Vagina (tissue), 2 donors: ENCODE measurements at regions not wholly inside any gene's neighbourhood (a gene's known extent, or its start where the extent isn't known, plus 50 kb on each side); places are given as distances from the start of the nearest gene placed in this dataset.

Experiments used
- CTCF ChIP-seq, 3 experiments: fragments of 450-650 bp in 2 of 3; fragments of 200-600 bp in 1 of 3; sonication (generic) in 1 of 3; IDR thresholded peaks; one replicate each; pipeline ENCODE4 v1.5.1; 2017 to 2019; ENCODE audit warnings: antibody characterized with exemption in 3 of 3, mild to moderate bottlenecking in 2 of 3, moderate library complexity in 2 of 3
- POLR2AphosphoS5 ChIP-seq, 2 donors: sonication (generic); formaldehyde crosslinking; IDR thresholded peaks; one replicate each; pipeline ENCODE4 v1.9.0; 2017; ENCODE audit warnings: antibody characterized with exemption in 2 of 2, mild to moderate bottlenecking in 2 of 2, low read depth in 1 of 2; ENCODE audit not compliant: insufficient read depth in 1 of 2

GRCh38 chr4:94115687-94116086, 92.0 kb upstream of the SMARCAD1 start:
- no peak for TF ChIP-seq CTCF (IDR thresholded peaks at IDR 0.05)
- TF ChIP-seq POLR2AphosphoS5 (IDR thresholded peaks at IDR 0.05; ENCODE audit: insufficient read depth in 1 of 2, low read depth in 1 of 2) = no peak
